Head of caudate nucleus (tissue), 42 donors: ENCODE measurements at regions not wholly inside any gene's neighbourhood (a gene's known extent, or its start where the extent isn't known, plus 50 kb on each side); places are given as distances from the start of the nearest gene placed in this dataset.

Experiments
- DNase-seq, 42 donors: peaks; one replicate each; pipeline versions ENCODE4 v3.0.0 to v3.0.0-alpha.2; 2020 to 2021; ENCODE audit warnings: mixed read lengths in 7 of 42
- intact Hi-C: fragments of 100-400 bp; cut with DNase I; formaldehyde crosslinking; loops from one replicate; pipeline ENCODE4 v1.15.0; 2022

GRCh38 chr20:46810448-46811223 lies 84.0 kb upstream of the EYA2 start:
- no peak for DNase-seq

DNA sequence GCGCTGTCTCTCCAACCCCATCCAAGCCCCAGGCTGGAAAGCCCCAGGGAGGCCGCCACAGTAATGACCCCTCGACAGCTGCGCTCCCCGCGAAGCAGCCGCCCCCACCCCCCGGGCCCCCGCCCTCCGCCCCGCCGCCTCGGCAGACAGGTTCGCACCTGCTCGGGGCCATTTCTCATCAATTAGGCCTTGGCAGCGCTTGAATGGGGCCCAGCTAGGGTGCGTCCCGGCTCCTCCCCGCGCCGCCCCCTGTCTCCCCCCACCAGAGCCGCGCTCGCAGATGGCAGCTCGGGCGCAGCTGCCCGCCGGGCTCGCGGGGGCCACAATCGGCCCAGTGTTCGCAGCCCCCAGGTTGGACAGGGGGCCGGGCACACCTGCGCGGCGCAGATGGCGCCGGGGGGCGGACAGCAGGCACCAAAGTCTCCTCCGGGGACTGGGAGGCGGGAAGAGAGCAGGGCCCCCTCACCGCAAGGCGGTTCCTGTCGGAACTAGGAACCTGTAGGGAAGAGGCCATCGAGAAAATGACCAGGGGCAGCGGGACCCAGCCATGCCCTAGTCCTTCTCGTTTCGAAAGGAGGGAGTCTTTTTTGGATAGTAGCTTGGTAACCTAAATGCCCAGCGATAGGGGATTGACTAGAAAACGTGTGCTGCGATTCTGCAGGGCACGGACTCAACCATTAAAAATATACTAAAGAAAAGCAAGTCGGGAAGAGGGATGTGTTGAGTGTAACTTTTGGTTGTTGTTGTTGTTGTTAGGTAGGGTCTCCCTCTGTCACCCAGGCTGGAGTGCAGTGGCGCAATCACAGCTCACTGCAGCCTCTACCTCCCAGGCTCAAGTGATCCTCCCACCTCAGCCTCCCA lies 83.2 kb upstream of the EYA2 start:
- DNase-seq, result no peak
- intact Hi-C loops, result no loop called here

More at GRCh38 chr20:46810448-46811223, 84.0 kb upstream of the EYA2 start:
- intact Hi-C loops, result no loop called here

DNA sequence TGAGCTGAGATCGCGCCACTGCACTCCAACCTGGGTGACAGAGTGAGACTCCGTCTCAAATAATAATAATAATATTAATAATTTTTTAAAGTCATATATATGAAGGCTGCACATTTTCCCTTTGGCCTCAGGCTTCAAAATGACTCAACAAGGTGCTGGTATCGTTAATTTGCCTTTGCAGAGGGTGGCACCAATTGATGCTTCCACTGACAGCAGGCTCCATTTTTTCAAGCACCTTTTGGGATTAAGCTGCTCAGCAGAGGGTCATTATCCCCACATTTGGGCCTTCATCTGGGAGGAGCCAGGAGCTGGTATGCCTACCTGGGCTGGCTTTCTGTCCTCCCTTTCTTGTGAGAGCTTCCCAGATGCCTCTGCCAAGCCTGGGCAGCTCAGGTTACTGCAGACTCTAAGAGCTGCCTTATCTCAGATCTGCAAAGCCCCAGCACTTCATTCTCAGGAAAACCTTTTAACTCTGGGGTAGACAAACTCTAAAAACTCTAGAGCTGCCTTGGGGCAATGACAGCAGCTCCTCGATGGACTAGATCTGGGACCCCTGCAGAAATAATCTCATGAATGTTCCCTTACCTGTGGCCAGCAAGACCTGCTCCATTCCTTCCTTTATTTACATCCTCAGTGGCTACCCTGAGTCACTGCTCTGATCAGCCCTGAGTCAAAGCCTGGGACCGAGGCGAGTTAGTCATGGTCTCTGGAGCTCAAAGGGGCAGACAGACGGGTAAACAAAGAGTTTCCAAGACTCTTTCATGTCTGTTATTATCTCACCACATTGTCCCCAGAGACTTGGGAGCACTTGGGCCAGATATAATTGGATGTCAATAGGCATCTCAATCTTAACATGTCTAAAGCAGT lies 80.0 kb upstream of the EYA2 start:
- DNase-seq, result no peak
- intact Hi-C loops, result no loop called here

DNA sequence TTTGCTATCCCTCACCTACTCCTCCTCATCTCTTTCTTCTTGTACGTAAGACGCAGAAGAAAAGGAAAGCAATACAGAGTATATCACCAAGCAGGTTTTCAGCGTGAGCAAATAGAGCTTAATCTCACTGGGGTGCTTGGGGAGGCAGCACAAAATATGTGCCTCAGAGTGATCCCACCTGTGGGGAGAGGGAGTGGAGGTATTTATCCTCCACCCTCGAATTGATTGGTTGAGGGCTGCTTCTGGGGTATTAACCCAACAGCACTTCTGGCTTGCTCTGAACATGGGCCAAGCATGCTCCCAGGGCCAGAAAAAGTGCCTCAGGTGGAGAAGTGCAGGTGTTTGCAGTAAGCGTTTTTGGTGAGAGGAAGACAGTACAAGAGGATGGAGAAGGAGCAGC lies 78.5 kb upstream of the EYA2 start:
- DNase-seq, result no peak
- intact Hi-C loops, result no loop called here

GRCh38 chr20:46816886-46817638 lies 77.6 kb upstream of the EYA2 start:
- no peak for DNase-seq

GRCh38 chr20:46820682-46821081 lies 74.0 kb upstream of the EYA2 start:
- intact Hi-C loops, result no loop called here
- no peak for DNase-seq

More at GRCh38 chr20:46816886-46817638, 77.6 kb upstream of the EYA2 start:
- intact Hi-C loops, result no loop called here

DNA sequence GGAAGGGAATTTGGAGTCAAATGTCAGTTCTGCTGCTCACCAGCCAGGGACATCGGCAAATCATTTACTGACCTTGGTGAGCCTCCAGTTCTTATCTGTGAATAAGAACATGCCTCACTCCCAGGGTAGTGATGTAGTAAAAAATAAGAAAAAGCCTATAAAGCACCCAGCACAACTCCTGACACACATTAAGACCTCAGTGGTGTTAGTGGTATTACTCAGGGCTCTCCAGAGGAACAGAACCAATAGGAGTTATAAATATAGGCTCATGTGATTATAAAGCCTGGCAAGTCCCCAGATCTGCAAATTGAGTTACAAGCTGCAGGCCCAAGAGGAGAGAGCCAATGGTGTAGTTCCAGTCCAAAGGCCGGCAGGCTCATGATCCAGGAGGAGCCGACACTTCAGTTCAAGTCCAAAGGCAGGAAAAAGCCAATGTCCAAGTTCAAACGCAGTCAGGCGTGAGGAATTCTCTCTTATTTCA lies 71.3 kb upstream of the EYA2 start:
- no peak for DNase-seq
- intact Hi-C loops, result no loop called here

- no peak for DNase-seq
- intact Hi-C loops, result no loop called here
These were observed 70.9 kb upstream of the EYA2 start for GRCh38 chr20:46823753-46824152.

- intact Hi-C loops, result no loop called here
- DNase-seq, result no peak
These were observed 68.2 kb upstream of the EYA2 start for GRCh38 chr20:46826343-46826984.

DNA sequence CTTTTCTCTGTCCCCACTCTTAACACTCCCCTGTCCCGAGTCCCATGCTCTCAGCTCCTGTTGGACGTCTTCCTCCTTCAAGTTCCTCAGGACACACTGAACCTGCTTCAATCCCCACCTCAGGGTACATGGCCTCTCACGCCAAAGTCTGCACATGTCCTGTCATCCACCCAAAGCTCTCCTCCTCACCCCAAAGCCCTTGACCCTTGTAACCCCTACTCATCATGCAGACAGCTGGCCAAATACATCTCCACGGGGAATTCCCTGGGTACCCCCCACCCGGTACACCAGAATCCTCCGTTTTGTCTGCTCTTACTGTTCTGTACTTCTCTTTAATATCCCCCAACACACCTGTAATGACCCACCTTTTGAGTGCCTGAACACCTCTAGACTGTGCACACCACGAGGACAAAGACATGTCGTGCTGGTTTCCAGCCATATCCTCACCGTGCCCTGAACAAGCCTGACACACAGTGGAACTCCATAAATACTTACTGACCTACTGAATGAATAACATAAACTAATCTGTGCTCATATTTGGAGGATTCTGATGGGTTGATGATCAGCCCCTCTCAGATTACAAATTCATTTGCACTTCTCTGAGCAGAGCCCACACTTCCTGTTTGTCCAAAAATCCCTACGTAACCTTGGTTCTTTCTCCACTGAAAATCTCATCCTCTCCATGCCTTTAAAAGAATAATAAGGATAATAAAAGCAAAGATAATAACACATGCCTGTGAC lies 66.8 kb upstream of the EYA2 start:
- intact Hi-C loops, result no loop called here

DNA sequence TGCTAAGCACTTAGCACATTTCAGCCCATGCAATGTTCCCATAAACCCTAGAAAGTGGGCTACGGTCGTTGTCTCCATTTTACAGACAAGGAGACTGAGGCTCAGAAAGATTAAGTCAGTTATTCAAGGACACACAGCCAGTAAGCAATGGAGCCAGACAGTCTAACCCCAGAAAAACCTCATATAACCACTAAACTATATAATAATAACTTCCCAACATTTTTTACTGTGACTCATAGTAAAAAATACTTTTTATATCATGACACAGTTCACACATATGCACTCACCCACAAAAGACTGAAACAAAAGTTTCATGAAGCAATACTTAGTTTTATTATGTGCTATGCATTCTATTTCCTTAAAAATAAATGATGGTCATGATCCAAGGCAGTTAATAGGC lies 66.2 kb upstream of the EYA2 start:
- no peak for DNase-seq
- intact Hi-C loops, result no loop called here

More for the DNA sequence above, 66.8 kb upstream of the EYA2 start:
- DNase-seq, result no peak

DNA sequence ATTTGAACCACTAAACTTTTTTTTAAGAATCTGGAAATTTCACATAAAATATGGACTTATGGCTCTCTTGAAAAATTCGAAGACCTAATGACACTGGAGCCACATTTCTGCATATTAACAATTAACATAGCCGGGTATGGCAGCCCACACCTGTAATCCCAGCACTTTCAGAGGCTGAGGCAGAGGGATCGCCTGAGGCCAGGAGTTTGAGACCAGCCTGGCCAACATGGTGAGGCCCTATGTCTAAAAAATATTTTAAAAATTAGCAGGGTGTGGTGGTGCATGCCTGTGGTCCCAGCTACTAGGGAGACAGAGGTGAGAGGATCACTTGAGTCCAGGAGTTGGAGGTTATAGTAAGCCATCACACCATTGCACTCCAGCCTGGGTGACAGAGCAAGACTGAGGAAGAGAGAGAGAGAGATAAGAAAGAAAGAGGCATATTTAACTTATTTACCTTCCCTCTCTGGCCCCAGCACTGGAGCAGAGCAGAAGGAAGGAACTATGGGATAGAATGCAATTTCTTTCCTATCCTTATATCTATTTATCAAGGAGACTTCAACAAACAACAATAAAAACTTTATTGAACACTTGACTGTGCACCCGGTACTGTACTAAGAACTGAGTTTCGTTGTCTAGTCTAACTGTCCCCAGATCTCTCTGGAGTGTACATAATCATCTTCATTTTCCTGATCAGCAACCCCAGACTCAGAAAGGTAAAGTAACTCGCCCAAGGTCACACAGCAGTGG lies 63.6 kb upstream of the EYA2 start:
- DNase-seq, result no peak
- intact Hi-C loops, result no loop called here

DNA sequence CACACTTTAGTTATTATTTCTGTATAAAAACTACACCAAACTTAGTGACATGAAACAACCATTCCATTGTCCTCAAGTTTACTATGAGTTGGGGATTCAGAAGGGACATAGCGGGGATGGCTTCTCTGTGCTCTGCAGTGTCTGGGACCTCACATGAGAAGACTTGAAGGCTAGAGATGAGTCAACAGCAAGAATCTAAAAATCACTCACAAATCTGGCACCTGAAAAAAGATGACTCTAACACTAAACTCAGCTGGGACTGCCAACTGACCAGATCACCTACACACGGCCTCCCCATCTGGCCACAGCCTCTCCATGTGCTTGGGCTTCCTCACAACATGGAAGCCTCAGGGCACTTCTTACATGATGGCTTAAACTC lies 63.0 kb upstream of the EYA2 start:
- DNase-seq, result no peak
- intact Hi-C loops, result no loop called here

DNA sequence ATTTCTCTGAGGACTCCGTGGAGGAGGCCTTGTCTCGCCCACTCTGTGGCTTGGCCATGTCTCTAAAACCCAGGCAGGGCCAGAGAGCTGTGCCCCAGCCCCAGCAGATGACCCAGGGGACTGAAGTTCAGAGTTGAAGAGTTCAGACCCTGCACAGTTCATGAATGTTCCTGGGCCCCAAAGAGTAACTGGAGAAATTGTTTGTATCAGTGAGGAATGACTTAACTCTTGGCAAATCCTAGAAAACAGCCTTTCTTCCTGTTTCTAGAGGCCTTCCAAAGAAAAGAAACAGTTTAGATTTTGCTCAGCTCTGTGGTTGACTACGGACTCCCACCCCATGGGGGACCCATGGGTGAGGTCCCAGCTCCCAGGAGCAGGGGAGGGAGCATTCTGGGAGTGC lies 62.1 kb upstream of the EYA2 start:
- DNase-seq, result no peak
- intact Hi-C loops, result no loop called here

DNA sequence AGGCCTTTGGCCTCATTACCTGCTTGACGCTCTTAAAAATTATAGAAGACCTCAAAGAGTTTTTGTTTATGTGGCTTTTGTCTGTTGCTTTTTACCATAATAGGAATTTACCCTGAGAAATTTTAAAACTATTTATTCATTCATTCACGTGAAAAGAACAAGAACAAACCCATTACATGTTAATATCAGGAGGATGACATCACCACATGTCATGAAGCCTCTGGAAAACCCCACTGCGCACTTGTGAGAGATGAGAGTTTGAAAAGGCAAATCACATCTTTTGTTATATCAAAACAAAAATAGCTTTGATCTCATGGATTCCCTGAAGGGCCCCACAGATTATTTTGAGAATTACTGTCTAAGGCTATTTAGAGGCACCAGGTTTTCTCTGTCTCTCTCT lies 61.3 kb upstream of the EYA2 start:
- intact Hi-C loops, result no loop called here
- no peak for DNase-seq

DNA sequence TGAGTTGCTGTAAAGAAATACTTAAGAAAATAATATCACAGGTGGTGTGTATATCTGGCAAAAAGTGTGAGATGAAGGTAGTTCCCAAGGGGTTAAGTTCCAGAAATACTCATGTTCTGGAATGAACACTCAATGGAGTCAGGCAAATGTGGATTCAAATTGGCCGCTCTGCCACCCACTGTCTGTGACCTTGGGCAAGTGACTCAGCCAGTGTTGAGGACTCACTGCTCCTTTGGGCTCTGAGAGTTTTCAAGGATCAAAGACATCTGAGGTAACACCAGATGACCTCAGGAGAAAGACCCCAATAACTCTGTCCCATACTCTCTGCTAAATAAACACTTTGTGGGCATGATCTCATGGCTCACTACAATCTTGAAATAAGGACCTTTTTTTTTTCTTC lies 59.2 kb upstream of the EYA2 start:
- DNase-seq, result no peak
- intact Hi-C loops, result no loop called here

- intact Hi-C loops, result no loop called here
- no peak for DNase-seq
These were observed 57.6 kb upstream of the EYA2 start for GRCh38 chr20:46837083-46837482.
